ENCODE measurements at regions not wholly inside any gene's neighbourhood (a gene's known extent, or its start where the extent isn't known, plus 50 kb on each side); places are given as distances from the start of the nearest gene placed in this dataset.

- TF ChIP-seq POLR2A (IDR thresholded peaks at IDR 0.05) = no peak
- TF ChIP-seq, protein P1, sequence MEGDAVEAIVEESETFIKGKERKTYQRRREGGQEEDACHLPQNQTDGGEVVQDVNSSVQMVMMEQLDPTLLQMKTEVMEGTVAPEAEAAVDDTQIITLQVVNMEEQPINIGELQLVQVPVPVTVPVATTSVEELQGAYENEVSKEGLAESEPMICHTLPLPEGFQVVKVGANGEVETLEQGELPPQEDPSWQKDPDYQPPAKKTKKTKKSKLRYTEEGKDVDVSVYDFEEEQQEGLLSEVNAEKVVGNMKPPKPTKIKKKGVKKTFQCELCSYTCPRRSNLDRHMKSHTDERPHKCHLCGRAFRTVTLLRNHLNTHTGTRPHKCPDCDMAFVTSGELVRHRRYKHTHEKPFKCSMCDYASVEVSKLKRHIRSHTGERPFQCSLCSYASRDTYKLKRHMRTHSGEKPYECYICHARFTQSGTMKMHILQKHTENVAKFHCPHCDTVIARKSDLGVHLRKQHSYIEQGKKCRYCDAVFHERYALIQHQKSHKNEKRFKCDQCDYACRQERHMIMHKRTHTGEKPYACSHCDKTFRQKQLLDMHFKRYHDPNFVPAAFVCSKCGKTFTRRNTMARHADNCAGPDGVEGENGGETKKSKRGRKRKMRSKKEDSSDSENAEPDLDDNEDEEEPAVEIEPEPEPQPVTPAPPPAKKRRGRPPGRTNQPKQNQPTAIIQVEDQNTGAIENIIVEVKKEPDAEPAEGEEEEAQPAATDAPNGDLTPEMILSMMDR (IDR thresholded peaks at IDR 0.05) = no peak
- no peak for DNase-seq (ENCODE audit: low spot score in 2 of 2)
- H3K4me3 ChIP-seq (ENCODE audit: low read depth, poor library complexity, severe bottlenecking) = no peak overlapping the region
- intact Hi-C loops (cut with DNase I; ENCODE audit: low total_unique reads) = no loop called here
- WGBS, 2 donors = 35 to 40% methylated on average over 1 of the region's 1 CpG
Observed at GRCh38 chr5:86118542-86118941, 499.2 kb upstream of the COX7C start.

DNA sequence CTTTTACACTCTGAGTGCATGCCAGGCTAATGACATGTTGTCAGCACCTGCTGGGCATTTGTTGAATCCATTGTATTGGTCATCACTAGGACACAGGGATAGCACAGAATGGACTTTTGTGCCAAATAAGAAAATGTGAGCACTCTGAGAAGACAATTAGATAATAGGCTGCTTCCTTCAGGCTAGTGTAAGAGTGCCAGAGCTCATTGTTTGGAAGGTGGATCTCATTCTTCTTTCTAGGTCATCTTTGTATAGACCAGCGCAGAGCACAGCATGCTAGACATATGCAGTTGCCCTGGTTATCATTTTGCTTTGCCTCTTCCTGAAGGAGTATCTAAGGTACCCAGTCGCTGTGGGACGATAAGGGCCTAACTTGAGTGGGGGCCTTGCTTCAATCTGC is 493.4 kb upstream of the COX7C start:
- 90 to 94% methylated on average over 3 of the region's 3 CpGs for whole genome bisulfite sequencing, 2 donors
- TF ChIP-seq POLR2A (IDR thresholded peaks at IDR 0.05) = no peak
- TF ChIP-seq, protein P1 (IDR thresholded peaks at IDR 0.05) = no peak
- DNase-seq (ENCODE audit: low spot score in 2 of 2) = no peak
- H3K4me3 ChIP-seq (ENCODE audit: low read depth, poor library complexity, severe bottlenecking) = no peak overlapping the region
- intact Hi-C loops (cut with DNase I; ENCODE audit: low total_unique reads) = no loop called here

DNA sequence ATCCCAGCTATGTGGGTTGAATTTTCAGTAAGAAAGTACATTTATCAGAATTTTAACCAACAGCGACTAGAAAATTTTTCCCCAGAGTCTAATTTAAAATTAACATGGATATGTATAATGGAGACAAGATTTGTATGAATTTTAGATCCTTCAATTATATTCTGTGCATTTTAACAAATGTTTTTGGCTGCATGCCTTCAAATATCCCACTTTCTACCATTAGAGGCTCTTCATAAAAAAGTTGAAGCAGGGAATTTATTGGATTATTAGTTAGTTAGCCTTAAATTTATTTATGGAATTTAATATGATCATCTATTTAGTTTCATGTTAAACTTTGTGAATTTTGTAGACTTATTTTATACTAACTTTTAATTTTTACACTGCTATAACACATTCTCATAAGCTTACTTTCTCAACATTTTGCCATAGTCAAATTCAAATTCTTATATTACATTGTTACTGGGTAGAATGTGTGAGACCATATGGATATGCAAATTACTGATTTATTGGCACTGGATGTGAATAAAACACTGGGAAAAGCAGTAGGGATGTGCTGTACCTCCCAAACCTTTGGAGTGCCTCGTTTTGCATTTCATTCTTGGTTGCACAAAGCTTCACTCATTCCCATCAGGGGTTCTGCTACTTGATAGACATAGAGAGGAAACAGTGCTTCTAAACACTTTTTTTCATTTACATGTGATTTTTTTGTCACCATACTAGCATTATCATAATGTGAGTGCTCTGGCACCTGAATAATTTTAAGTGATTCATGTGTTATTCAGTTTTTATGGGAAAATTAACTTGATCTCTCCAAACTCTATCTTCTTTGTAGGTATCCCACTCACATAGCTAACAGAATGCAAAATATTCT is 491.8 kb upstream of the COX7C start:
- TF ChIP-seq POLR2A (IDR thresholded peaks at IDR 0.05) = no peak
- TF ChIP-seq, protein P1 (IDR thresholded peaks at IDR 0.05) = no peak
- DNase-seq (ENCODE audit: low spot score in 2 of 2) = no peak
- H3K4me3 ChIP-seq (ENCODE audit: low read depth, poor library complexity, severe bottlenecking) = no peak overlapping the region
- intact Hi-C loops (cut with DNase I; ENCODE audit: low total_unique reads) = no loop called here
- WGBS, 2 donors = 56 to 59% methylated on average over 2 of the region's 2 CpGs

DNA sequence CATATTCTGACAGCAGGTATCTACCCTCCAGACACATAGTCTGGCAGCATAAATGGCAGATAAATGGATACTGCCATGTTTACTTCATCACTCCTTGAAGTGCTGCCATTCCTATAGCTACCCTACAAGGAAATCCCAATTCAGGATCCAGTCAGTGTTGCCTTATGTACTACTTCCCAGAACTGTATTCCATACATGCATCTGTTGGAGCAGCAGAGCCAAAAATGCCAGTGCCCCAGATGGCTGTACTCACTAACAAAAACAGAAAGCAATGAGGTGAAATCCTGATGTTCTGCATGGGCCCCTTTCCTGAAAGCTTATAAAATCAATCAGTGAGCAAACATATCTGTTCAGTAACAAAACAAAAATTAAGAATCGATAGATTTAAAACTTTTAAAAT is 490.0 kb upstream of the COX7C start:
- TF ChIP-seq, protein P1 (IDR thresholded peaks at IDR 0.05) = no peak
- TF ChIP-seq POLR2A (IDR thresholded peaks at IDR 0.05) = no peak
- WGBS, 2 donors = 85 to 93% methylated on average over 1 of the region's 1 CpG
- DNase-seq (ENCODE audit: low spot score in 2 of 2) = no peak
- intact Hi-C loops (cut with DNase I; ENCODE audit: low total_unique reads) = no loop called here
- H3K4me3 ChIP-seq (ENCODE audit: low read depth, poor library complexity, severe bottlenecking) = no peak overlapping the region

DNA sequence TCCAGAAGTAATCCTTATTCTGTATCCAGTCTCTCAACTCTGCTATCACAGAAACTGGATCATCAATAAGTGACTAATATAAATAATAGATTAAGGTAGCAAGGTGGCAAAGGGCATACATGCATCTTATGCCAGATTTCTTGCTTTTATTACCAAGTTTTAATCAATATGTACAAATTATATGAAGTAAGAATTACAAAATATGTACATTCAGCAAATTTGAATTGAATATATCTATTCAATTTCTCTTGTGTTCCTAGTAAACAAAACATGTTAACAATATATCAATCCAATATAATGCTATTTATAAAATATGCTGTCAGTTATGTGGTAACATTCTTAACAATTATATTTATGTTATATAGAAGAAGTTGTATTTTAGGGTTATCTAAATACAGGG is 488.7 kb upstream of the COX7C start:
- no peak for DNase-seq (ENCODE audit: low spot score in 2 of 2)
- TF ChIP-seq, protein P1 (IDR thresholded peaks at IDR 0.05) = no peak
- no peak for TF ChIP-seq POLR2A (IDR thresholded peaks at IDR 0.05)
- intact Hi-C loops (cut with DNase I; ENCODE audit: low total_unique reads) = no loop called here
- no peak overlapping the region for H3K4me3 ChIP-seq (ENCODE audit: low read depth, poor library complexity, severe bottlenecking)

DNA sequence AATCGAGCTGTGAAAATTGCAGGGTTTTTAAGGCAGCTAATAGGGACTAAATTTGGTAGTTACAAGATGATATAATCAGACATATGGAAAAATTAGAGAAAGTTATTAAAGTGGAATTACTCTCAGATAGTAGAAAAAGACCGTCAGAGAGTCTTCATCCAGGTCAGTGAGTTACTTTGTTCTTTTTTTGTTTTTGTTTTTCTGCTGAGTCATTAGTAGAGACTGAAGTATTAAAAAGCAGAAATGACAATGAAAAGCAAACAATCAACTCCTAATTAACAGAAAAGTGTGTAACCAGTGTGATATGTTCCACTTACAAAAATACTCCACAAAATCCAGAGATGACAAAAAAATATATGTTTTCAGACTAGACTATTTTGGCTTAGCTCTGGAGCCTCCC is 480.4 kb upstream of the COX7C start:
- no peak for DNase-seq (ENCODE audit: low spot score in 2 of 2)
- intact Hi-C loops (cut with DNase I; ENCODE audit: low total_unique reads) = no loop called here
- no peak for TF ChIP-seq POLR2A (IDR thresholded peaks at IDR 0.05)
- TF ChIP-seq, protein P1 (IDR thresholded peaks at IDR 0.05) = no peak
- no peak overlapping the region for H3K4me3 ChIP-seq (ENCODE audit: low read depth, poor library complexity, severe bottlenecking)
- WGBS, 2 donors = 87 to 88% methylated on average over 2 of the region's 2 CpGs
